ENCODE measurements at regions not wholly inside any gene's neighbourhood (a gene's known extent, or its start where the extent isn't known, plus 50 kb on each side); places are given as distances from the start of the nearest gene placed in this dataset.

GRCh38 chr15:99845009-99845408, 111.8 kb upstream of the LYSMD4 start:
- TF ChIP-seq, protein P1, sequence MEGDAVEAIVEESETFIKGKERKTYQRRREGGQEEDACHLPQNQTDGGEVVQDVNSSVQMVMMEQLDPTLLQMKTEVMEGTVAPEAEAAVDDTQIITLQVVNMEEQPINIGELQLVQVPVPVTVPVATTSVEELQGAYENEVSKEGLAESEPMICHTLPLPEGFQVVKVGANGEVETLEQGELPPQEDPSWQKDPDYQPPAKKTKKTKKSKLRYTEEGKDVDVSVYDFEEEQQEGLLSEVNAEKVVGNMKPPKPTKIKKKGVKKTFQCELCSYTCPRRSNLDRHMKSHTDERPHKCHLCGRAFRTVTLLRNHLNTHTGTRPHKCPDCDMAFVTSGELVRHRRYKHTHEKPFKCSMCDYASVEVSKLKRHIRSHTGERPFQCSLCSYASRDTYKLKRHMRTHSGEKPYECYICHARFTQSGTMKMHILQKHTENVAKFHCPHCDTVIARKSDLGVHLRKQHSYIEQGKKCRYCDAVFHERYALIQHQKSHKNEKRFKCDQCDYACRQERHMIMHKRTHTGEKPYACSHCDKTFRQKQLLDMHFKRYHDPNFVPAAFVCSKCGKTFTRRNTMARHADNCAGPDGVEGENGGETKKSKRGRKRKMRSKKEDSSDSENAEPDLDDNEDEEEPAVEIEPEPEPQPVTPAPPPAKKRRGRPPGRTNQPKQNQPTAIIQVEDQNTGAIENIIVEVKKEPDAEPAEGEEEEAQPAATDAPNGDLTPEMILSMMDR (IDR thresholded peaks at IDR 0.05; ENCODE audit: control extremely low read depth, extremely low read depth, low read depth, missing control alignments): no peak
- CTCF ChIA-PET: interaction anchor here (1.1 to 1.3 kb wide), 2 partner anchors 10 to 89 kb away, joined by 3 read pairs; no protein-coding TSS in a partner anchor
- POLR2A ChIA-PET: no interaction called here
- no peak for DNase-seq (ENCODE audit: extremely low spot score)

DNA sequence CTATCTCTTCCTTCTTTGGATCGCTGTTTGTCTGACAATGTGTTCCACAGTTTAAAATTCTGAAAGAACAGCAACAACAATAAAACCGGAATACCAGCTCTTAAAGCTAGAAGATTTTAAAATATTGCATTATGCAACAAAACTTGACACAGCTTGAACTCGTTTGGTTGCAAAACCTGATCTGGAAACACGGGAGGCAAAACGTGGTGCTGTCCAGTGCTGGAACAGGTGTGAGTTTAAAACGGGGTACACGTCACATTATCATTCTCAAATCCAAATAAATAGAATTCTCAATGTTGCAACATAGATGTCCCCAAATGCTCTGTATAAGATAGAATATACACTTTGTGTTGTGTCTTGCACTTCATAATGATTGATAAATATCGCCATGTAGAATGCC, 110.9 kb upstream of the LYSMD4 start:
- TF ChIP-seq, protein P1 (IDR thresholded peaks at IDR 0.05; ENCODE audit: control extremely low read depth, extremely low read depth, low read depth, missing control alignments): no peak
- DNase-seq (ENCODE audit: extremely low spot score): no peak
- CTCF ChIA-PET: interaction anchor here (1.1 kb wide), 2 partner anchors 10 to 11 kb away, joined by 3 to 4 read pairs; no protein-coding TSS in a partner anchor
- POLR2A ChIA-PET: no interaction called here

- TF ChIP-seq, protein P1 (IDR thresholded peaks at IDR 0.05; ENCODE audit: control extremely low read depth, extremely low read depth, low read depth, missing control alignments): no peak
- DNase-seq (ENCODE audit: extremely low spot score): no peak
- ChIA-PET CTCF (no interaction called here), POLR2A (no interaction called here)
These were observed 108.8 kb upstream of the LYSMD4 start for GRCh38 chr15:99842071-99842470.

- TF ChIP-seq, protein P1 (IDR thresholded peaks at IDR 0.05; ENCODE audit: control extremely low read depth, extremely low read depth, low read depth, missing control alignments): no peak
- DNase-seq (ENCODE audit: extremely low spot score): no peak
- ChIA-PET CTCF (interaction anchor here (1.1 kb wide), 1 partner anchor 554 kb away, joined by 3 read pairs; no protein-coding TSS in a partner anchor), POLR2A (no interaction called here)
These were observed 93.0 kb upstream of the LYSMD4 start for GRCh38 chr15:99826157-99826780.

- DNase-seq (ENCODE audit: extremely low spot score): no peak
- ChIA-PET CTCF (interaction anchor here (1.0 kb wide), 1 partner anchor 11 kb away, joined by 3 read pairs; no protein-coding TSS in a partner anchor), POLR2A (no interaction called here)
- TF ChIP-seq, protein P1 (IDR thresholded peaks at IDR 0.05; ENCODE audit: control extremely low read depth, extremely low read depth, low read depth, missing control alignments): no peak
These were observed 90.1 kb upstream of the LYSMD4 start for GRCh38 chr15:99823346-99823745.

GRCh38 chr15:99819981-99820718, 86.9 kb upstream of the LYSMD4 start:
- no peak for DNase-seq (ENCODE audit: extremely low spot score)
- ChIA-PET CTCF (interaction anchor here (1.1 to 1.3 kb wide), 3 partner anchors 11 to 607 kb away, joined by 3 to 4 read pairs (median 3); no protein-coding TSS in a partner anchor), POLR2A (interaction anchor here (0.6 kb wide), 1 partner anchor 9 kb away, joined by 3 read pairs; no protein-coding TSS in a partner anchor)
- TF ChIP-seq, protein P1 (IDR thresholded peaks at IDR 0.05; ENCODE audit: control extremely low read depth, extremely low read depth, low read depth, missing control alignments): no peak
